MCF 10A (cell line): ENCODE measurements at regions not wholly inside any gene's neighbourhood (a gene's known extent, or its start where the extent isn't known, plus 50 kb on each side); places are given as distances from the start of the nearest gene placed in this dataset.
"Not testable (repeated sequence)": the region's sequence is repeated elsewhere in the genome, so short reads cannot be mapped to it uniquely, and the experiment has no call there.

Experiments
- BruUV-seq: library from RNA; stranded (reverse); fragments of 400-500 nt; replicated peaks from 2 replicates; lab custom pipeline; 2021; lab: Mats Ljungman, UMichigan
- CTCF ChIA-PET: fragments of 300-600 bp; sonication (Branson Sonifier 250); formaldehyde crosslinking; extraction: SDS; loops from one replicate; lab custom pipeline; 2021; ENCODE audit warnings: antibody characterized with exemption, inconsistent platforms; lab: Yijun Ruan, JAX
- POLR2A ChIA-PET: fragments of 300-600, 350-650 bp; sonication (Branson Sonifier 250); formaldehyde crosslinking; extraction: SDS; loops from one replicate; lab custom pipeline; 2020; ENCODE audit warnings: antibody characterized with exemption, inconsistent platforms; lab: Yijun Ruan, JAX
- DNase-seq: peaks from one replicate; pipeline ENCODE4 v3.0.0-alpha.2; 2018; ENCODE audit not compliant: unreplicated experiment
- H3K27ac Mint-ChIP-seq: one replicate; pipeline ENCODE4 v1.8.0; 2022; ENCODE audit warnings: mild to moderate bottlenecking, low read depth, mixed read lengths; ENCODE audit not compliant: unreplicated experiment
- H3K27me3 Mint-ChIP-seq: one replicate; pipeline ENCODE4 v1.8.0; 2022; ENCODE audit warnings: mixed read lengths; ENCODE audit not compliant: insufficient read depth, unreplicated experiment
- H3K36me3 Mint-ChIP-seq: one replicate; pipeline ENCODE4 v1.8.0; 2022; ENCODE audit warnings: mild to moderate bottlenecking, moderate library complexity, mixed read lengths; ENCODE audit not compliant: insufficient read depth, unreplicated experiment
- H3K4me1 Mint-ChIP-seq: one replicate; pipeline ENCODE4 v1.8.0; 2022; ENCODE audit warnings: mixed read lengths; ENCODE audit not compliant: insufficient read depth, unreplicated experiment
- H3K4me3 Mint-ChIP-seq: one replicate; pipeline ENCODE4 v1.8.0; 2022; ENCODE audit warnings: mild to moderate bottlenecking, moderate library complexity, mixed read lengths; ENCODE audit not compliant: unreplicated experiment
- H3K9me3 Mint-ChIP-seq: one replicate; pipeline ENCODE4 v1.8.0; 2022; ENCODE audit warnings: mixed read lengths; ENCODE audit not compliant: unreplicated experiment
- CTCF ChIP-seq: fragments of 200-600 bp; IDR thresholded peaks from one replicate; pipeline ENCODE4 v1.8.0; 2022; ENCODE audit warnings: antibody characterized with exemption, mild to moderate bottlenecking; ENCODE audit not compliant: unreplicated experiment
- intact Hi-C: fragments of 100-400 bp; cut with micrococcal nuclease; formaldehyde crosslinking; loops from 2 replicates; pipeline ENCODE4 v1.14.1; 2022

- H3K27ac Mint-ChIP-seq, intact Hi-C loops, H3K27me3 Mint-ChIP-seq, H3K4me1 Mint-ChIP-seq, H3K9me3 Mint-ChIP-seq, H3K4me3 Mint-ChIP-seq, CTCF ChIA-PET, BruUV-seq, DNase-seq, H3K36me3 Mint-ChIP-seq: not testable (repeated sequence)
- POLR2A ChIA-PET, result interaction anchor here (1.2 kb wide), 1 partner anchor 10 kb away, joined by 4 read pairs; no protein-coding TSS in a partner anchor
Observed at GRCh38 chr2:37722971-37723370, 51.5 kb upstream of the CDC42EP3 start.

DNA sequence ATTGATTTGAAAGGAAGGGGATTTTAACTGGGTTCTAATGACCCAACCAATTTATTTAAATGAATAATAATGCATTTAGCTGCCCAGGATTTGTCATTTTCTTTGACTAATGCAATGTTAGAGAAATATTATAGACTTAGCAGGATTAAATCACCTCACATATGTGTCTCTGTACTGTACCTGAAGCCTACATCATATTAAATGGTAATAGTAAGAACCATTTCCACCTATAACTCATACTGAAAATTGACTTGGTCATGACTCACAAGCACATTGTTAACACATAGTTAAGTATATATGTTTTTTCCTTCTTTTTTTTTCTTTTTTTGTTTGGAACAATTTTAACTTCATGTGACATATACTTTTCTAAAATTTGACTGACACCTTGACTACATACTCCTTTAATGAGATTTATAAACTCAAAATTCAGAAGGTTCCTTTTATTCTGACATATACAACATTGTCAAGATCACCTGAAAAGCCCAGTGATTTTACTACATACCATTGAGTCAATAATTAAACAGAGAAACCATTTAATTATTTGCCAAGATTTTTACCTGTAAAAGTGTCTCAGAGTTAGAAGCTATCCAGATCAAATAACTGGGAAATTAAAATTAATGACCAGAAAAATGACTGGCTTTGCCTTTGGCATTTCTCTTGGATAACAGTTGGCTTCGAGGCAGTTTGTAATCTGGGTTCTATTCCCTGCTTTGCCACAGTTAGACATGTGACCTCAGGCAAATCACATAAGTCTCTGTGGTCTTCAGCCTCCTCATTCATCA, 58.8 kb upstream of the CDC42EP3 start:
- BruUV-seq, result no TSS peak
- no peak for TF ChIP-seq CTCF
- no peaks in the 10 kb centered on the region for H3K9me3 Mint-ChIP-seq
- POLR2A ChIA-PET, result interaction anchor here (0.7 kb wide), 1 partner anchor 54 kb away, joined by 3 read pairs; no protein-coding TSS in a partner anchor
- CTCF ChIA-PET, result no interaction called here
- intact Hi-C loops, result no loop called here
- H3K36me3 Mint-ChIP-seq, result no peaks in the 10 kb centered on the region
- H3K27ac Mint-ChIP-seq, result no peak overlapping the region
- H3K4me3 Mint-ChIP-seq, result no peak overlapping the region
- H3K27me3 Mint-ChIP-seq, result no peaks in the 10 kb centered on the region
- no peak for DNase-seq
- no peaks in the 10 kb centered on the region for H3K4me1 Mint-ChIP-seq

DNA sequence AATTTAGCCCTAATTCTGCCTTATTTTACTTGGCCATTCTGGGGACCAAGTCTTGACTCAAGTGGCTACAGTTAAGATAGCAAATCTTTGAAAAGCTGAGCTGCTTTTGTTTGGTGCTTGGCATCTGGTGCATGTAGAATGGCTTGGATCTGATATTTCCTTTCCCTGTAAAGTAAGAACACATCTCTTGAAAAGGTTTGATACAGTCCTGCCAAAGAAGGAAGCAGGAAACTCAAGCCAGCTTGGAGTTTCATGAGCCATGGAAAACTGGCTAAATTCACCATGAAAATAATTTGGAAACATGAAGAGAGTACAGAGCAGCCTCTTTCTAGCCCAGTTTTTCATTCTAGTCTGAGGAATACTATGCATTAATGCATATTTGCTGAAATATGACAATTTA, 61.0 kb upstream of the CDC42EP3 start:
- H3K27me3 Mint-ChIP-seq, H3K4me1 Mint-ChIP-seq, H3K36me3 Mint-ChIP-seq, POLR2A ChIA-PET, H3K4me3 Mint-ChIP-seq, DNase-seq, intact Hi-C loops, H3K27ac Mint-ChIP-seq, BruUV-seq, CTCF ChIA-PET, H3K9me3 Mint-ChIP-seq: not testable (repeated sequence)

- no peak for DNase-seq
- ChIA-PET POLR2A (interaction anchor here (0.6 kb wide), 1 partner anchor 81 kb away, joined by 4 read pairs; no protein-coding TSS in a partner anchor), CTCF (interaction anchor here (0.6 kb wide), 2 partner anchors 77 to 597 kb away, joined by 4 read pairs; no protein-coding TSS in a partner anchor)
- no peak overlapping the region for H3K27ac Mint-ChIP-seq
- BruUV-seq, result no TSS peak
- H3K9me3 Mint-ChIP-seq, result no peaks in the 10 kb centered on the region
- H3K4me3 Mint-ChIP-seq, result no peak overlapping the region
- H3K27me3 Mint-ChIP-seq, result no peaks in the 10 kb centered on the region
- H3K36me3 Mint-ChIP-seq, result no peaks in the 10 kb centered on the region
- no peaks in the 10 kb centered on the region for H3K4me1 Mint-ChIP-seq
- no peak for TF ChIP-seq CTCF
- intact Hi-C loops, result no loop called here
Observed at GRCh38 chr2:37733251-37733650, 61.8 kb upstream of the CDC42EP3 start.

DNA sequence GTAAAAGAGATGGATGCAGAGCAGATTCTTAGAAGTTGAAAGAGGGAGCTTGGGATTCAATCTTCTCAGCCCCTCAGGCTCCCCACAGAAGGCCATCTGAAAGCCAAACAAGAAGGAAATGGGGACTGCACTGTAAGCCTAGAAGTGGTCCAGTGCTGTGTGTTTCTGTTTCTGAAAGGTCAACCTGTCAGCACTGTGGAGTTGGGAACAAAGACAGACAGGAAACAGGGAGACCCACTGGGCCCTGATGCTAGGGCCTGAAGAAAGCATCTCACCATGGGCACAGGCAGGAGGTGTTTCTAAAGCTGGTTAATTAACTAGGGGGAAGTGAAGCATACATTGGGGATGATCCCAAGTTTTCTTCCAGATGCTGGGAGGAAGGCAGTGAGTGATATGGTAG, 62.5 kb upstream of the CDC42EP3 start:
- BruUV-seq, result not testable (repeated sequence)

GRCh38 chr2:37734891-37735523, 63.6 kb upstream of the CDC42EP3 start:
- POLR2A ChIA-PET, CTCF ChIA-PET, DNase-seq, H3K27ac Mint-ChIP-seq, intact Hi-C loops, BruUV-seq, H3K36me3 Mint-ChIP-seq, H3K4me3 Mint-ChIP-seq, H3K27me3 Mint-ChIP-seq, H3K4me1 Mint-ChIP-seq, H3K9me3 Mint-ChIP-seq: not testable (repeated sequence)

More for the DNA sequence above, 62.5 kb upstream of the CDC42EP3 start:
- DNase-seq, H3K9me3 Mint-ChIP-seq, H3K36me3 Mint-ChIP-seq, H3K27me3 Mint-ChIP-seq, H3K27ac Mint-ChIP-seq, intact Hi-C loops, H3K4me1 Mint-ChIP-seq, H3K4me3 Mint-ChIP-seq: not testable (repeated sequence)
- ChIA-PET CTCF (interaction anchor here (0.6 kb wide), 1 partner anchor 596 kb away, joined by 4 read pairs; no protein-coding TSS in a partner anchor), POLR2A (interaction anchor here (0.6 kb wide), 1 partner anchor 82 kb away, joined by 4 read pairs; no protein-coding TSS in a partner anchor)

DNA sequence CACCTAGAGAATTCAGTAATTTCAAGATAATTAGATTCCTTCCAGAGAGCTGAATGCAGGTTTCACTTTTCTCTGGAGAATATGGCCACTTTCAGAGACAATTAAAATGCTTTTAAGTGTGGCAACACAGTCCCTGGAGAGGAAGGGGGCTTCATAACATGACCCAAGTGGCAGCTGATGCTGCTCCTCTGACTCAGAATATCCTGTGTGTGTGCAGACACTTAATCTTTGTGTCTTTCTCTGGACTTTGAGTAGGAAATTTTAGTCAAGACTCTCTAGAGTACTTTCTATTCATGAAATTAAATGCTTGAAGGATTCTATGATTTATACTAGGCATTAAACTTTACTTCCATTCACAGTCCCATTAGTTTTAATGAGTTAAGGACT, 64.1 kb upstream of the CDC42EP3 start:
- H3K9me3 Mint-ChIP-seq, H3K27ac Mint-ChIP-seq, DNase-seq, H3K4me1 Mint-ChIP-seq, intact Hi-C loops, H3K27me3 Mint-ChIP-seq, BruUV-seq, H3K4me3 Mint-ChIP-seq, POLR2A ChIA-PET, H3K36me3 Mint-ChIP-seq: not testable (repeated sequence)
- CTCF ChIA-PET, result interaction anchor here (0.7 kb wide), 1 partner anchor 81 kb away, joined by 3 read pairs; no protein-coding TSS in a partner anchor
